ENCODE measurements at regions not wholly inside any gene's neighbourhood (a gene's known extent, or its start where the extent isn't known, plus 50 kb on each side); places are given as distances from the start of the nearest gene placed in this dataset.
"Not testable (repeated sequence)": the region's sequence is repeated elsewhere in the genome, so short reads cannot be mapped to it uniquely, and the experiment has no call there.

DNA sequence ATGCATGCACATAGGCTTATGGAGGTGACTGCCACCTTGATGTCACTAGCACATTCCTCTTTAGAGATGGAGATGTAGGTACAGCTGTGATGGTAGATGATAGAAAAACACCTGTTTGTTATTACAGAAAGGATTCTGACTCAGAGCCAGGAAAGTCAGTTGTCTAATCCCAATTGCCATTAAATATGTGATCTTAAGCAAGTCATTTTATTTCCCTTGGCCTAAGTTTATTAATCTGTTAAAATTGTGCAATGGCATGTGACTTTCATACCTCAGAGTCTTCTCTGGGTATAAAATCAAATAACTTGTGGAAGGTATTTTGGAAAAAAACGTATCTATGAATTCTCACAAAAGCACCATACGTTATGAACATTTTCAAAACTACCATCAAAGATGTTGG lies 123.9 kb upstream of the BET1 start:
- DNase-seq (ENCODE audit: low spot score) = no peak
- no peaks in the 10 kb centered on the region for H3K27me3 Mint-ChIP-seq (ENCODE audit: low read depth)
- no peak overlapping the region for H3K27ac Mint-ChIP-seq
- no peaks in the 10 kb centered on the region for H3K36me3 Mint-ChIP-seq (ENCODE audit: low read depth)
- H3K4me1 Mint-ChIP-seq (ENCODE audit: low read depth) = no peaks in the 10 kb centered on the region
- no peak overlapping the region for H3K4me3 Mint-ChIP-seq
- H3K9me3 Mint-ChIP-seq = no peaks in the 10 kb centered on the region

DNA sequence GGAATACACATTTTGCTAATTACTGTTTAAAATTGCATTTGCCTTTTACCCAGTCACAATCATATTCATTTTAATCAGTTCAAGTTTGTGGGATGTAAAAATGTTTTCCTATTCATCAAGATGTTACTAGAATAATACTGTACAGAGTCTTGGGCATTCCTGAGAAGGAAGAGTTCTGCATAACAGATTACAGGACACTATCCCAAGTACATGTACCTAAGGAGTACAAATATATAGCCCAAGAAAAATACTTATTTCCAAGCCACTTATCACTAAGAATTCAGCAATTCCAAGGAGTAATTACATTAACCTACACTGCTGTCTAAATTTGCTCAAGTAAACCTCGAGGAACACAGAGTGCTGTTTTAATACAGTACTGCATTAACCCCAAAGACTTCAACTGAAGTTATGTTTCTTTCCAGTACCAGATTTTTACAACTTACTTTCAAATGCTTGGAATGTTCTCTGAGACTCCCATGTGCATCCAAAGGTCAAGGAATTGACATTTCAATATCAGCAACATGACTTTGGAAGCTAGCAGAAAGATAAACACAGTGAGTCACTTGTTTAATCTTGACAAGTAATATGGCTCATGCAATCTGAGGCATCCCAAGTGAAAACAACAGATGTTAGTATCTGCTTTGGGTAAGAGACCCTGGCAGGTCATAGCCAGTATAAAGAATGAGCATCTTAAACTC lies 125.4 kb upstream of the BET1 start:
- Mint-ChIP-seq H3K9me3 (no peaks in the 10 kb centered on the region), H3K36me3 (ENCODE audit: low read depth) (no peaks in the 10 kb centered on the region), H3K4me3 (no peak overlapping the region), H3K4me1 (ENCODE audit: low read depth) (no peaks in the 10 kb centered on the region), H3K27ac (no peak overlapping the region), H3K27me3 (ENCODE audit: low read depth) (peaks cover 4% of the 10 kb centered on the region)
- DNase-seq (ENCODE audit: low spot score) = no peak

DNA sequence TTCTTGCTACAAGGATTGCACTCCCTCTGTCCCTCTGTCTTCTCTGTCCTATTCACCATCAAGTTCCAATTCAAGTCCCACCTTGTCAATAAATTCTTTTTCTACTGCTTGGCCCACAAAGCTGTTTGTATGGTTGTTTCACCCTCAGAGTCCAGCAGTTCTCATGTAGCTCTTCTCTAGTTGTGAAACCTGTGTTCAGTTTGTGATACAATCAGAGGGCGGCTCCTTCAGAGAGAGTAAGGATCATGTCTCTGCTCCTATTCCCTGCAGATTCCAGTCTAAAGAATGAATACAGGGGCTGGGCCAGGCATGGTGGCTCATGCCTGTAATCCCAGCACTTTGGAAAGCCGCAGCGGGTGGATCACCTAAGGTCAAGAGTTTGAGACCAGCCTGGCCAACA lies 126.6 kb upstream of the BET1 start:
- no peak overlapping the region for H3K27ac Mint-ChIP-seq
- H3K36me3 Mint-ChIP-seq (ENCODE audit: low read depth) = no peaks in the 10 kb centered on the region
- no peaks in the 10 kb centered on the region for H3K4me1 Mint-ChIP-seq (ENCODE audit: low read depth)
- DNase-seq (ENCODE audit: low spot score) = no peak
- H3K27me3 Mint-ChIP-seq (ENCODE audit: low read depth) = peaks cover 5% of the 10 kb centered on the region
- no peaks in the 10 kb centered on the region for H3K9me3 Mint-ChIP-seq
- no peak overlapping the region for H3K4me3 Mint-ChIP-seq

DNA sequence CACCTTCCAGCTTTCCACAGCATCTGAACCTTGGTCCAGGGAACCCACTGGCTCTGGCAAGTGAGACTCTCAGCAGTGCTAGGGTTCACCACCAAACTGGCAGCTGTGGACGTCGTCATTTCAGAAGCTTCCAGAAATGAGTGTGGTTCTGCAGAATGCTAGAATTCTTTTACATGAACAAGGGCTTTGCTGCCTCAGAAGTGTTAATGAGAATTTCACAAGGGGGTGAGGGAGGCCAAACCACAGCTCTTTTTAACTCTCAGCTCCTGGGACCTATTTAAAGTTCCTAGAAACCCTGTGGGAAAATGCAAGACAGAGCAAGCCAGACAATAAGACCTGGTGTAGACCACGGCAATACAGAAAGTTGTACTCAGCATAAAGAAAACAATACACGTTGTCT lies 129.3 kb upstream of the BET1 start:
- H3K9me3 Mint-ChIP-seq = no peaks in the 10 kb centered on the region
- no peak overlapping the region for H3K27ac Mint-ChIP-seq
- H3K4me3 Mint-ChIP-seq = no peak overlapping the region
- no peak for DNase-seq (ENCODE audit: low spot score)
- H3K27me3 Mint-ChIP-seq (ENCODE audit: low read depth) = peaks cover 8% of the 10 kb centered on the region
- no peaks in the 10 kb centered on the region for H3K36me3 Mint-ChIP-seq (ENCODE audit: low read depth)
- no peaks in the 10 kb centered on the region for H3K4me1 Mint-ChIP-seq (ENCODE audit: low read depth)

DNA sequence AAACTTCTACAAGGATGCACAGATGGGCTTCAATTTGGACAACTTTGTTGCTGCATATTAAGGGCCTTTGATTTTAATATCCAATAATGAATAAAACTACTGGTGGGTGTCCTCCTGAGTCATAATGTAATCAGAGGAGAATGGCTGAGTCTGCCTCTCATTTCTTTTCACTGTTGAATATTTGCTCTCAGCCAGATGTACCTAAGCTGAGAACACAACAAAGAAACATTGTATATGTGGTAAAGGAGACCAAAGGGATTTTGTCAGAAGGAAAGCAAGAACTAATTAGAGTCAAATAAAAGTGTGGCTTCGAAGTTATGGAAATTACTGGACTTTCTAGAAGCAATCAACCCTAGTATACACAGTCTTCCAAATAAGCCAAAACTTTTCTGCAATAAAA lies 131.0 kb upstream of the BET1 start:
- H3K27me3 Mint-ChIP-seq (ENCODE audit: low read depth) = peaks cover 8% of the 10 kb centered on the region
- no peaks in the 10 kb centered on the region for H3K36me3 Mint-ChIP-seq (ENCODE audit: low read depth)
- no peaks in the 10 kb centered on the region for H3K9me3 Mint-ChIP-seq
- no peak overlapping the region for H3K27ac Mint-ChIP-seq
- no peak overlapping the region for H3K4me3 Mint-ChIP-seq
- H3K4me1 Mint-ChIP-seq (ENCODE audit: low read depth) = no peaks in the 10 kb centered on the region
- DNase-seq (ENCODE audit: low spot score) = no peak

DNA sequence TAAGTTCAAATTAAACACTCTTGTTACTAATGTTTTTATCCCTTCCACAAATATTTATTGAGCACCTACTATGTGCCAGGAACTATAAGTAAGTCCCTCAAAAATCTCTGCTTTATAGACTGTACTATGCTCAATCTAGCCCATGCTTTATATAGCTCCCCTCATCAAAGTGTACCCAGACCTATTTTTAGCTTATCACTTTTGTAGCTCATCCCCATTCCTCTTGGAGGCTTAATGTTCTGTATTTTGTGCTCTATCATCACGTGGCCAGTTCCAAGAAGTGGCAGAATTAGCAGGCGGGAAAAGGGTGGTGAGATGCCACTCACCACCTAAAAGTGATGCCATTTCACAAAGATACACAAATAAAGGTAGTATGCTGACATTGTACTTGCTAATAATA lies 138.1 kb upstream of the BET1 start:
- Mint-ChIP-seq H3K27ac (no peak overlapping the region), H3K4me1 (ENCODE audit: low read depth) (no peaks in the 10 kb centered on the region), H3K27me3 (ENCODE audit: low read depth) (peaks cover 11% of the 10 kb centered on the region), H3K36me3 (ENCODE audit: low read depth) (no peaks in the 10 kb centered on the region), H3K9me3 (no peaks in the 10 kb centered on the region), H3K4me3 (no peak overlapping the region)
- DNase-seq (ENCODE audit: low spot score) = no peak

DNA sequence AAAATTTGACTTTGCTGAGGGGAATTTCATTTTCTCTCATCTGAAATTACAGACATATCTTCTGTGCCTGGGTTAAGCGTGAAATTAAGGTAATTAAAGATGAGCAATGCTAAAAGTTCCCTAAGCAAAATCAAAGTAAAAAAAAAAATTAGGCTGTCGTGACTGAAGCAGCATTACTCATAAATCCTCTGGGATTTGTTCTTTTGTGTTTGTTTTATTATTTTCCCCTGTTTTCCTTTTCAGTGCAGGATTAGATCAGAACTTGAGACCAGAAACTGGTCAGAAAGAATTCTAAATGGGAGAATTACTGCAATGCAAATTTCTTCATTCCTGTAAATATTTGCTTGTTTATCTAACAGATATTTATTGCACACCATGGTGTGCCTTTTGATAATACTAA lies 141.4 kb upstream of the BET1 start:
- Mint-ChIP-seq H3K36me3 (ENCODE audit: low read depth) (no peaks in the 10 kb centered on the region), H3K27ac (no peak overlapping the region), H3K4me1 (ENCODE audit: low read depth) (no peaks in the 10 kb centered on the region), H3K9me3 (no peaks in the 10 kb centered on the region), H3K4me3 (no peak overlapping the region), H3K27me3 (ENCODE audit: low read depth) (peaks cover 15% of the 10 kb centered on the region)
- no peak for DNase-seq (ENCODE audit: low spot score)

DNA sequence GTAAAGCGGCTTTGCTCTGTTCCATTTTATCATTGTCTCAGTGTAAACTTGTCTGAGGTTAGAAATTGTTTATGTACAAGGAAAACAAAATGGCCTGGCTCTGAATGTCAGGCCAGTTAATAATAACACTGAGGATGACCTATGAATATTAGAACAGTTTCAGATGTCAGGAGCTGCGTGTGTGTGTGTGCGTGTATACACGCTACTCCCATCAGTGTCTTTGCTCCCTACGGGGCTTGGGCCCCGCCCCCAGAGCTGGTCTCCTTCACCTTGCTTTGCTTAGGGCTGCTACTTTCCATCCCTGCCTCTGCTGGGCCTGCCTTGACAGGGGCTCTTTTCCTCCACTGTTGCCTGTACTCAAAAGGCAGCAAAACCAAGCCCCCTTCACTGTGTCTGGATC lies 142.3 kb upstream of the BET1 start:
- Mint-ChIP-seq H3K27ac (no peak overlapping the region), H3K9me3 (no peaks in the 10 kb centered on the region), H3K4me1 (ENCODE audit: low read depth) (no peaks in the 10 kb centered on the region), H3K36me3 (ENCODE audit: low read depth) (no peaks in the 10 kb centered on the region), H3K27me3 (ENCODE audit: low read depth) (peaks cover 15% of the 10 kb centered on the region), H3K4me3 (no peak overlapping the region)
- DNase-seq (ENCODE audit: low spot score) = no peak

DNA sequence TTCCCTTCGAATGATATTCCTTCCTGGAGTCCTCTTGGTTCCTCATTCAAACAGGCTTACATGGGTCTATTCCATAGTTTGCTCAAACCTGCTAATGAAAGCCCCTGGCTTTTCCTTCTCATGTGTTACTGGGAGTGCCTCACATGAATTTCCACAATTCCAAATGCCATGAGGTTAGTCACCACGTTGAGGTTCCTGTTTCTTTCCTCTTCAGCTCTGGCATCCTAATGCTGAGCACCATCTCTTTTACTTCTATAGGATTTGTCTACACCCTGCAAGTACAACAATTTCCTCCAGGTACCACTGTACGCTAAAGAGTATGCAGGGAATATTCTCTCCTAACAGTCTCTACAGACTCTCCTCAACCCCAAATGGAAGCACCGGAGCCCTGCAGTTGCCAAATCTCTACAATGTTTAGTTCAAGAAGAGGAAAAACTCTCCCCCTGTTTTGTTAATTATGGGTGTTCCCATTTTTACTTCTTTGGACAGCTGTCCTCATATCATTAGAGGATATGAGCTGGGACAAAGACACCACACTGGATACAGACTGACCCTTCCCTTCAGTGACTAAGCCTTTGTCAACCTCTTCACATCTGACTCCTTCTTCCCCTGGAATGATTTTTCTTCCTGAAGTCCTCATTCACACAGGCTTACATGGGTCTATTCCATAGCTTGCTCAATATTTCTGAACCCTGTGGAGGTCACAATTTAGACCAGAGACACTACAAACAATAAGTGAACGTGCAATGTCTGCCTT lies 145.8 kb upstream of the BET1 start:
- DNase-seq (ENCODE audit: low spot score) = no peak
- no peaks in the 10 kb centered on the region for H3K4me1 Mint-ChIP-seq (ENCODE audit: low read depth)
- H3K9me3 Mint-ChIP-seq = no peaks in the 10 kb centered on the region
- peaks cover 8% of the 10 kb centered on the region for H3K27me3 Mint-ChIP-seq (ENCODE audit: low read depth)
- no peak overlapping the region for H3K27ac Mint-ChIP-seq
- no peaks in the 10 kb centered on the region for H3K36me3 Mint-ChIP-seq (ENCODE audit: low read depth)
- H3K4me3 Mint-ChIP-seq = no peak overlapping the region

DNA sequence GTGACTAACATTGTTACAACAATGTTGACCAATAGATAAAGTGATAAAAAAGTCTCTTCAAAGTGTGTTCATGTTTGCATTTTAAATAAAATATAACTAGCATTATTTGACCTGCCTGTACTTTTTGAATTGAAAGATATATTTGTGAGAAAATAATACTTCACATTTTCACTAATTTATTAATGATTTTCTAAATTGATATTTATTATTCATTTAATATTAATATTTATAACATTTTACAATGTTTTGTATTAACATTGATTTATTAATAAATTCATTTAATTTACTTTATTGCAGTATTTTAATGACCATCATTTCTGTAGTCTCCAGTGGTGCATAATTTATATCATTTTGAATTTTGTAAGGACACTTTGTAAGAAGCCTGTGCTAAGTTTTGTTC lies 150.0 kb upstream of the BET1 start:
- no peak for DNase-seq (ENCODE audit: low spot score)
- H3K4me1 Mint-ChIP-seq (ENCODE audit: low read depth) = peaks cover 2% of the 10 kb centered on the region
- H3K4me3 Mint-ChIP-seq = no peak overlapping the region
- no peaks in the 10 kb centered on the region for H3K36me3 Mint-ChIP-seq (ENCODE audit: low read depth)
- no peaks in the 10 kb centered on the region for H3K9me3 Mint-ChIP-seq
- no peak overlapping the region for H3K27ac Mint-ChIP-seq
- peaks cover 3% of the 10 kb centered on the region for H3K27me3 Mint-ChIP-seq (ENCODE audit: low read depth)

DNA sequence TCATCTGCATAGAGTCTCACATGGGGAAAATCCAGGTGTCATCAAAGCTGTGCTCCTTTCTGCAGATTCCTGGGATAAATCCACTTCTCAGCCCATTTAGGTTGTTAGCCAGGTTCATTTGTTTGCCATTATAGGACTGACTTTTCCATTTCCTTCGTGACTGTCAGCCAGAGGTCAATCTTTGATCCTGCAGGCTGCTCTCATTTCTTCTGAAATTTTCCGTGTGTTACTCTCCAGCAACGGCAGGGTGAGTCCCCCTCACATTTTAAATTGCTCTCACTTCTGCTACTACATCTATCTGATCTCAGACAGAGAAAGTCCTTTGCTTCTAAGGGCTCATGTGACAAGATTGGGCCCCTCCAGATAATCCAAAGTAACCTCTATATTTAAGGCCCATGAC lies 150.7 kb upstream of the BET1 start:
- Mint-ChIP-seq H3K27me3 (ENCODE audit: low read depth) (no peaks in the 10 kb centered on the region), H3K9me3 (no peaks in the 10 kb centered on the region)

DNA sequence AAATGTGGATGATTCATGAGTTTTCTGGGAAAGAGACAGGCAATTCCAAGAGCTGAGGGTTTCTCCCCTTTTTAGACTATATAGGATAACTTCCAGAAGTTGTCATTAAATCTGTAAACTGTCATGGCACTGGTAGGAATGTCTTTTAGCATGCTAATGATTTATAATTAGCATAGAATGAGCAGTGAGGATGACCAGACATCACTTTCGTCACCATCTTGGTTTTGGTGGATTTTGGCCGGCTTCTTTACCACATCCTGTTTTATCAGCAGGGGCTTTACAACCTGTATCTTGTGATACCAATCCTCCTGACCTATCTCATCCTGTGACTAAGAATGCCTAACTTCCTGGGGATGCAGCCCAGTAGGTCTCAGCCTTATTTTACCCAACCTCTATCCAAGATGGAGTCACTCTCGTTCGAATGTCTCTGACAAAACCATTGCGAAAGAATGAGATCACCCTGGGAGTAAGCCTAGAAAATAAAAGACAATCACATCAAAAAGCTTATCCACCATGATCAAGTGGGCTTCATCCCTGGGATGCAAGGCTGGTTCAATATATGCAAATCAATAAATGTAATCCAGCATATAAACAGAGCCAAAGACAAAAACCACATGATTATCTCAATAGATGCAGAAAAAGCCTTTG lies 153.6 kb upstream of the BET1 start:
- not testable (repeated sequence) for H3K4me3 Mint-ChIP-seq; H3K27me3 Mint-ChIP-seq (ENCODE audit: low read depth)

More for the DNA sequence above, 150.7 kb upstream of the BET1 start:
- Mint-ChIP-seq H3K4me1 (ENCODE audit: low read depth) (peaks cover 2% of the 10 kb centered on the region), H3K27ac (no peak overlapping the region), H3K4me3 (no peak overlapping the region), H3K36me3 (ENCODE audit: low read depth) (no peaks in the 10 kb centered on the region)
- no peak for DNase-seq (ENCODE audit: low spot score)

DNA sequence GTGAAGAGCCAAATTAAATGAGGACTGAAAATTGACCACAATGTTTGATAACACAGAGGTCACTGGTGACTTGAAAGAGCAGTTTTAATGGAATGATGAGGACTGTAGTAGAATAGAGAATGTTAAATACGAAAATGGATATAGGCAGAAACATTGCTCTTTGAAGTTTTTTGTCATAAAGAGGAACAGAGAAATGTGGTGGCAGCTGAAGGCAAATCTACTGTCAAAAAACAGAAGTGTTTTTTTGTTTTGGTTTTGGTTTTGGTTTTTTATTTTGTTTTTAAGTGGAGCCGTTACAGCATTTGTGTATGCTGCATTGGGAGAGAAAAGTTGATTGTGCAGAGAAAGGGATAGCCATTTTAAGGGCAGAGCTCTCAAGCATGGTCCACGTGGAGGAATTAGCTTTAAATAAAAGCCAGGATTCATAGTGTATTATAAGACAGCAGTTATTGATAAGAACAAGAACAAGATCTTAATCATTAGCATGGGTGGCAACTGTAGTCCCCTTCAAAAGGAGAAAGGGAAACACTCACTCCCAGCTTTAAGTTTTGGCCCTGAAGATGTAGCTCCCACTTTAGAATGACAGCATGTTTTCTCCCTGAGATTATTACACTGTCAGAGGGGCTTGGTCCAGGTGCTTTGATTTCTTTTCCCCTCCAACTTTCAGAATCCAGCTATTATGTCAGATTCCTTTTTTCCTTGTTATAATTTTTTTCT lies 156.7 kb upstream of the BET1 start:
- Mint-ChIP-seq H3K9me3 (no peaks in the 10 kb centered on the region), H3K27me3 (ENCODE audit: low read depth) (no peaks in the 10 kb centered on the region), H3K36me3 (ENCODE audit: low read depth) (no peaks in the 10 kb centered on the region), H3K4me3 (peak overlapping the region; percentile 57), H3K4me1 (ENCODE audit: low read depth) (peaks cover 8% of the 10 kb centered on the region), H3K27ac (peak overlapping the region; percentile 40)
- no peak for DNase-seq (ENCODE audit: low spot score)

More for the DNA sequence above, 153.6 kb upstream of the BET1 start:
- H3K9me3 Mint-ChIP-seq; DNase-seq (ENCODE audit: low spot score); H3K27ac Mint-ChIP-seq; H3K4me1 Mint-ChIP-seq (ENCODE audit: low read depth); H3K36me3 Mint-ChIP-seq (ENCODE audit: low read depth): not testable (repeated sequence)

DNA sequence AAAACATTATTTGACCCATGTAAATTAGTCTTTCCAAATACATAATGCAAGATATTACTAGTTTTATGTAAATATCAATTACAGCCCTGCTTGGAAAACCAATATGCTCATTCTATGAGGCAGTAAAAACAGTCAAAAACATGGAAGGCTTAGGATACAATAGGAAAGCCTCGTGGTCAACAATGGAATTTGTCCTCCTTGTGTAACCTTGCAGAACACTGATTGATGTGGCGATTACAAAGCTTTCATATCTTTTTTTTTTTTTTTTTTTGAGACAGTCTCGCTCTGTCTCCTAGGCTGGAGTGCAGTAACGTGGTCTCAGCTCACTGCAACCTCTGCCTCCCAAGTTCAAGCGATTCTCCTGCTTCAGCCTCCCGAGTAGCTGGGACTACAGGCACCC lies 157.3 kb upstream of the BET1 start:
- Mint-ChIP-seq H3K9me3 (no peaks in the 10 kb centered on the region), H3K4me1 (ENCODE audit: low read depth) (peaks cover 8% of the 10 kb centered on the region), H3K27me3 (ENCODE audit: low read depth) (no peaks in the 10 kb centered on the region), H3K27ac (no peak overlapping the region), H3K36me3 (ENCODE audit: low read depth) (no peaks in the 10 kb centered on the region), H3K4me3 (peak overlapping the region; percentile 27)
- no peak for DNase-seq (ENCODE audit: low spot score)

Data from T-helper 2 cell treated with Interferon-gamma antibody and Interleukin-4, amounts not matched to agents 5 μg/mL and 100 μg/mL, for 36 hours (primary cell).